Hepatocyte (in vitro differentiated cells): ENCODE measurements at regions not wholly inside any gene's neighbourhood (a gene's known extent, or its start where the extent isn't known, plus 50 kb on each side); places are given as distances from the start of the nearest gene placed in this dataset.

Source experiments
- EZH2 ChIP-seq: fragments of 200-600 bp; sonication (generic); IDR thresholded peaks from 2 replicates; pipeline ENCODE4 v1.6.1; 2016; ENCODE audit warnings: antibody characterized with exemption, mild to moderate bottlenecking, borderline replicate concordance
- EZH2phosphoT487 ChIP-seq: fragments of 200-600 bp; sonication (generic); IDR thresholded peaks from one replicate; pipeline ENCODE4 v1.6.1; 2018; ENCODE audit warnings: antibody characterized with exemption, mild to moderate bottlenecking, low read depth, moderate library complexity; ENCODE audit not compliant: unreplicated experiment, severe bottlenecking
- TF ChIP-seq, protein P1 (sequence below): fragments of 200-600 bp; sonication (generic); IDR thresholded peaks from 2 replicates; pipeline ENCODE4 v1.5.1; 2016; ENCODE audit warnings: antibody characterized with exemption, mild to moderate bottlenecking; ENCODE audit not compliant: poor library complexity

GRCh38 chr5:3372289-3372688 lies 223.3 kb upstream of the IRX1 start:
- TF ChIP-seq, protein P1, sequence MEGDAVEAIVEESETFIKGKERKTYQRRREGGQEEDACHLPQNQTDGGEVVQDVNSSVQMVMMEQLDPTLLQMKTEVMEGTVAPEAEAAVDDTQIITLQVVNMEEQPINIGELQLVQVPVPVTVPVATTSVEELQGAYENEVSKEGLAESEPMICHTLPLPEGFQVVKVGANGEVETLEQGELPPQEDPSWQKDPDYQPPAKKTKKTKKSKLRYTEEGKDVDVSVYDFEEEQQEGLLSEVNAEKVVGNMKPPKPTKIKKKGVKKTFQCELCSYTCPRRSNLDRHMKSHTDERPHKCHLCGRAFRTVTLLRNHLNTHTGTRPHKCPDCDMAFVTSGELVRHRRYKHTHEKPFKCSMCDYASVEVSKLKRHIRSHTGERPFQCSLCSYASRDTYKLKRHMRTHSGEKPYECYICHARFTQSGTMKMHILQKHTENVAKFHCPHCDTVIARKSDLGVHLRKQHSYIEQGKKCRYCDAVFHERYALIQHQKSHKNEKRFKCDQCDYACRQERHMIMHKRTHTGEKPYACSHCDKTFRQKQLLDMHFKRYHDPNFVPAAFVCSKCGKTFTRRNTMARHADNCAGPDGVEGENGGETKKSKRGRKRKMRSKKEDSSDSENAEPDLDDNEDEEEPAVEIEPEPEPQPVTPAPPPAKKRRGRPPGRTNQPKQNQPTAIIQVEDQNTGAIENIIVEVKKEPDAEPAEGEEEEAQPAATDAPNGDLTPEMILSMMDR, result no peak
- TF ChIP-seq EZH2 (no peak), EZH2phosphoT487 (no peak)
